ENCODE measurements at regions not wholly inside any gene's neighbourhood (a gene's known extent, or its start where the extent isn't known, plus 50 kb on each side); places are given as distances from the start of the nearest gene placed in this dataset.
"Not testable (repeated sequence)": the region's sequence is repeated elsewhere in the genome, so short reads cannot be mapped to it uniquely, and the experiment has no call there.

- H3K9me3 ChIP-seq (ENCODE audit: control insufficient read depth, low read length) = no peaks in the 10 kb centered on the region
- DNase-seq = no peak
- H3K27me3 ChIP-seq (replicated peaks; ENCODE audit: control insufficient read depth, insufficient read depth, low read length, poor library complexity, severe bottlenecking) = no peaks in the 10 kb centered on the region
- no peak overlapping the region for H3K4me3 ChIP-seq (ENCODE audit: insufficient read depth, low read depth, low read length, poor library complexity, severe bottlenecking)
- H3K27ac ChIP-seq (ENCODE audit: insufficient read depth, low read length, poor library complexity, severe bottlenecking) = no peak overlapping the region
- no peaks in the 10 kb centered on the region for H3K36me3 ChIP-seq (ENCODE audit: control insufficient read depth, insufficient read depth, low read length)
- no peaks in the 10 kb centered on the region for H3K4me1 ChIP-seq (ENCODE audit: control insufficient read depth, insufficient read depth, low read length, poor library complexity, severe bottlenecking)
Measured at GRCh38 chr6:9028086-9028485, 592.7 kb upstream of the SLC35B3 start.

- H3K36me3 ChIP-seq (ENCODE audit: control insufficient read depth, insufficient read depth, low read length) = no peaks in the 10 kb centered on the region
- no peaks in the 10 kb centered on the region for H3K4me1 ChIP-seq (ENCODE audit: control insufficient read depth, insufficient read depth, low read length, poor library complexity, severe bottlenecking)
- no peak for DNase-seq
- no peaks in the 10 kb centered on the region for H3K27me3 ChIP-seq (replicated peaks; ENCODE audit: control insufficient read depth, insufficient read depth, low read length, poor library complexity, severe bottlenecking)
- H3K27ac ChIP-seq (ENCODE audit: insufficient read depth, low read length, poor library complexity, severe bottlenecking) = no peak overlapping the region
- no peaks in the 10 kb centered on the region for H3K9me3 ChIP-seq (ENCODE audit: control insufficient read depth, low read length)
- no peak overlapping the region for H3K4me3 ChIP-seq (ENCODE audit: insufficient read depth, low read depth, low read length, poor library complexity, severe bottlenecking)
Measured at GRCh38 chr6:9025796-9026394, 590.5 kb upstream of the SLC35B3 start.

- no peak overlapping the region for H3K4me3 ChIP-seq (ENCODE audit: insufficient read depth, low read depth, low read length, poor library complexity, severe bottlenecking)
- no peaks in the 10 kb centered on the region for H3K9me3 ChIP-seq (ENCODE audit: control insufficient read depth, low read length)
- no peaks in the 10 kb centered on the region for H3K36me3 ChIP-seq (ENCODE audit: control insufficient read depth, insufficient read depth, low read length)
- no peaks in the 10 kb centered on the region for H3K27me3 ChIP-seq (replicated peaks; ENCODE audit: control insufficient read depth, insufficient read depth, low read length, poor library complexity, severe bottlenecking)
- no peak for DNase-seq
- no peaks in the 10 kb centered on the region for H3K4me1 ChIP-seq (ENCODE audit: control insufficient read depth, insufficient read depth, low read length, poor library complexity, severe bottlenecking)
- no peak overlapping the region for H3K27ac ChIP-seq (ENCODE audit: insufficient read depth, low read length, poor library complexity, severe bottlenecking)
Measured at GRCh38 chr6:9025228-9025627, 589.9 kb upstream of the SLC35B3 start.

- not testable (repeated sequence) for H3K4me3 ChIP-seq (ENCODE audit: insufficient read depth, low read depth, low read length, poor library complexity, severe bottlenecking); H3K36me3 ChIP-seq (ENCODE audit: control insufficient read depth, insufficient read depth, low read length); H3K4me1 ChIP-seq (ENCODE audit: control insufficient read depth, insufficient read depth, low read length, poor library complexity, severe bottlenecking); H3K9me3 ChIP-seq (ENCODE audit: control insufficient read depth, low read length); DNase-seq; H3K27ac ChIP-seq (ENCODE audit: insufficient read depth, low read length, poor library complexity, severe bottlenecking); H3K27me3 ChIP-seq (replicated peaks; ENCODE audit: control insufficient read depth, insufficient read depth, low read length, poor library complexity, severe bottlenecking)
Measured at GRCh38 chr6:9024246-9024645, 588.9 kb upstream of the SLC35B3 start.

GRCh38 chr6:9020001-9020400 is 584.7 kb upstream of the SLC35B3 start:
- no peak overlapping the region for H3K4me3 ChIP-seq (ENCODE audit: insufficient read depth, low read depth, low read length, poor library complexity, severe bottlenecking)
- H3K27ac ChIP-seq (ENCODE audit: insufficient read depth, low read length, poor library complexity, severe bottlenecking) = no peak overlapping the region

GRCh38 chr6:9009931-9010330 is 574.6 kb upstream of the SLC35B3 start:
- Histone ChIP-seq H3K36me3 (ENCODE audit: control insufficient read depth, insufficient read depth, low read length) (no peaks in the 10 kb centered on the region), H3K4me3 (ENCODE audit: insufficient read depth, low read depth, low read length, poor library complexity, severe bottlenecking) (no peak overlapping the region), H3K27ac (ENCODE audit: insufficient read depth, low read length, poor library complexity, severe bottlenecking) (no peak overlapping the region), H3K4me1 (ENCODE audit: control insufficient read depth, insufficient read depth, low read length, poor library complexity, severe bottlenecking) (no peaks in the 10 kb centered on the region), H3K27me3 (replicated peaks; ENCODE audit: control insufficient read depth, insufficient read depth, low read length, poor library complexity, severe bottlenecking) (no peaks in the 10 kb centered on the region), H3K9me3 (ENCODE audit: control insufficient read depth, low read length) (no peaks in the 10 kb centered on the region)
- no peak for DNase-seq

More at GRCh38 chr6:9020001-9020400, 584.7 kb upstream of the SLC35B3 start:
- Histone ChIP-seq H3K4me1 (ENCODE audit: control insufficient read depth, insufficient read depth, low read length, poor library complexity, severe bottlenecking) (no peaks in the 10 kb centered on the region), H3K36me3 (ENCODE audit: control insufficient read depth, insufficient read depth, low read length) (no peaks in the 10 kb centered on the region), H3K27me3 (replicated peaks; ENCODE audit: control insufficient read depth, insufficient read depth, low read length, poor library complexity, severe bottlenecking) (no peaks in the 10 kb centered on the region), H3K9me3 (ENCODE audit: control insufficient read depth, low read length) (no peaks in the 10 kb centered on the region)
- DNase-seq = no peak

- H3K27ac ChIP-seq (ENCODE audit: insufficient read depth, low read length, poor library complexity, severe bottlenecking) = no peak overlapping the region
- no peak overlapping the region for H3K4me3 ChIP-seq (ENCODE audit: insufficient read depth, low read depth, low read length, poor library complexity, severe bottlenecking)
- H3K4me1 ChIP-seq (ENCODE audit: control insufficient read depth, insufficient read depth, low read length, poor library complexity, severe bottlenecking) = no peaks in the 10 kb centered on the region
- H3K27me3 ChIP-seq (replicated peaks; ENCODE audit: control insufficient read depth, insufficient read depth, low read length, poor library complexity, severe bottlenecking) = no peaks in the 10 kb centered on the region
- no peaks in the 10 kb centered on the region for H3K36me3 ChIP-seq (ENCODE audit: control insufficient read depth, insufficient read depth, low read length)
- H3K9me3 ChIP-seq (ENCODE audit: control insufficient read depth, low read length) = no peaks in the 10 kb centered on the region
- DNase-seq = no peak
Measured at GRCh38 chr6:9007027-9007426, 571.7 kb upstream of the SLC35B3 start.

GRCh38 chr6:9002833-9003232 is 567.5 kb upstream of the SLC35B3 start:
- H3K4me3 ChIP-seq (ENCODE audit: insufficient read depth, low read depth, low read length, poor library complexity, severe bottlenecking) = no peak overlapping the region
- H3K36me3 ChIP-seq (ENCODE audit: control insufficient read depth, insufficient read depth, low read length) = no peaks in the 10 kb centered on the region
- H3K27me3 ChIP-seq (replicated peaks; ENCODE audit: control insufficient read depth, insufficient read depth, low read length, poor library complexity, severe bottlenecking) = no peaks in the 10 kb centered on the region
- no peaks in the 10 kb centered on the region for H3K9me3 ChIP-seq (ENCODE audit: control insufficient read depth, low read length)
- no peak for DNase-seq
- H3K27ac ChIP-seq (ENCODE audit: insufficient read depth, low read length, poor library complexity, severe bottlenecking) = no peak overlapping the region
- no peaks in the 10 kb centered on the region for H3K4me1 ChIP-seq (ENCODE audit: control insufficient read depth, insufficient read depth, low read length, poor library complexity, severe bottlenecking)

GRCh38 chr6:8995156-8995555 is 559.8 kb upstream of the SLC35B3 start:
- no peaks in the 10 kb centered on the region for H3K27me3 ChIP-seq (replicated peaks; ENCODE audit: control insufficient read depth, insufficient read depth, low read length, poor library complexity, severe bottlenecking)
- H3K36me3 ChIP-seq (ENCODE audit: control insufficient read depth, insufficient read depth, low read length) = no peaks in the 10 kb centered on the region
- H3K27ac ChIP-seq (ENCODE audit: insufficient read depth, low read length, poor library complexity, severe bottlenecking) = no peak overlapping the region
- DNase-seq = no peak
- H3K9me3 ChIP-seq (ENCODE audit: control insufficient read depth, low read length) = no peaks in the 10 kb centered on the region
- H3K4me3 ChIP-seq (ENCODE audit: insufficient read depth, low read depth, low read length, poor library complexity, severe bottlenecking) = no peak overlapping the region
- no peaks in the 10 kb centered on the region for H3K4me1 ChIP-seq (ENCODE audit: control insufficient read depth, insufficient read depth, low read length, poor library complexity, severe bottlenecking)

GRCh38 chr6:8993111-8993510 is 557.8 kb upstream of the SLC35B3 start:
- H3K27ac ChIP-seq (ENCODE audit: insufficient read depth, low read length, poor library complexity, severe bottlenecking) = no peak overlapping the region
- no peaks in the 10 kb centered on the region for H3K9me3 ChIP-seq (ENCODE audit: control insufficient read depth, low read length)
- no peaks in the 10 kb centered on the region for H3K27me3 ChIP-seq (replicated peaks; ENCODE audit: control insufficient read depth, insufficient read depth, low read length, poor library complexity, severe bottlenecking)
- no peak for DNase-seq
- no peaks in the 10 kb centered on the region for H3K4me1 ChIP-seq (ENCODE audit: control insufficient read depth, insufficient read depth, low read length, poor library complexity, severe bottlenecking)
- no peaks in the 10 kb centered on the region for H3K36me3 ChIP-seq (ENCODE audit: control insufficient read depth, insufficient read depth, low read length)
- no peak overlapping the region for H3K4me3 ChIP-seq (ENCODE audit: insufficient read depth, low read depth, low read length, poor library complexity, severe bottlenecking)
